ENCODE measurements at regions not wholly inside any gene's neighbourhood (a gene's known extent, or its start where the extent isn't known, plus 50 kb on each side); places are given as distances from the start of the nearest gene placed in this dataset.
"Not testable (repeated sequence)": the region's sequence is repeated elsewhere in the genome, so short reads cannot be mapped to it uniquely, and the experiment has no call there.

- DNase-seq: no peak
Measured at GRCh38 chr11:96520939-96521338, 131.1 kb downstream of the JRKL start.

DNA sequence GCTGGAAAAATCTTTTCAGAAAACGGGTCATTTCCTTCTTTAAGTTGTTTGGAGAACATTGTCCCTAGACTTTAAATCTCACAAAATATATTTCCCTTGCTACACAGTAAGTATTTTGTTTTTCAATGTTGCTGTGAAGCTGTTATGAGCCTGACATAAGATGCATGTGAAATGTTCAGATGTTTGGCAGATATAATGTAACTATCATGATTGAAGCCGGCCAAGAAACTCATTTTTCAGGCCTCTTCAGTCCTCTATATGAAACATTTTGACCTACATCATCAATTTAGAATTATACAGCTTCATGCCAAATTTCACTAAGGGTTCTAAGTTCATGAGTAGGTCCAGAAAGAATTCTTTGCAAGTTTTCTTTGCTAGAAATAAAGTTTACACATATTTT lies 133.8 kb downstream of the JRKL start:
- no peak for DNase-seq

GRCh38 chr11:96524475-96524874 lies 134.7 kb downstream of the JRKL start:
- no peak for DNase-seq

- DNase-seq: no peak
Measured at GRCh38 chr11:96530473-96530872, 140.7 kb downstream of the JRKL start.

GRCh38 chr11:96538104-96538503 lies 148.3 kb downstream of the JRKL start:
- DNase-seq: no peak

DNA sequence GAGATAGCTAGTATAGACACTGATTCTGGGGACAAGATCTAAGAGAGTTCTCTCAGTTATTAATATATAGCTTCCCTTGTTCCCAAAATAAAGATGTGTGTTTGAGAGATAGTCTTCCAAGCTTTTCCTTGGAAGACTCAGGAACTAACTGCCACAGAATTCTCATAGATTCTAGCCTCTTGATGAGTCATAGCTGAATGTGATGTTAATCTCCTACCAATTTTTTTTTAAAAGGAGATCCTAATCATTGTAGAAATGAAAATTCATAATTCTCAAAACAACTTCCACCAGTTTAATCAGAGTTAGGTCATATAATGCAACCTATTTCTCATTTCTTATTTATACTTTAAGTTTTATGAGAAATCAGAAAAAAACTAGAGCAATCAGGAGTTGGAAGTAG lies 148.8 kb downstream of the JRKL start:
- DNase-seq: no peak

DNA sequence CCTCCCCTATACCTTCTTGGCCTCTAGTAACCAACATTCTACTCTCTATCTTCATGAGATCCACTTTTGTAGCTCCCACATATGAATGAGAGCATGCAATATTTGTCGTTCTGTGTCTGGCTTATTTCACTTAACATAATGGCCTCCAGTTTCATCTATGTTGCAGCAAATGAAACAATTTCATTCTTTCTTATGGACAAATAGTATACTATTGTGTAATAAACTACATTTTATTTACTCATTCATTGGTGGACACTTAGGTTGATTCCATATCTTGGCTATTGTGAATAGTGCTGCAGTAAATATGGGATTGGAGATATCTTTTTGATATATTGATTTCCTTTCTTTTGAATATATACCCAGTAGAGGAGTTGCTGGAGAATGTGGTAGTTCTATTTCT lies 151.1 kb downstream of the JRKL start:
- no peak for DNase-seq

DNA sequence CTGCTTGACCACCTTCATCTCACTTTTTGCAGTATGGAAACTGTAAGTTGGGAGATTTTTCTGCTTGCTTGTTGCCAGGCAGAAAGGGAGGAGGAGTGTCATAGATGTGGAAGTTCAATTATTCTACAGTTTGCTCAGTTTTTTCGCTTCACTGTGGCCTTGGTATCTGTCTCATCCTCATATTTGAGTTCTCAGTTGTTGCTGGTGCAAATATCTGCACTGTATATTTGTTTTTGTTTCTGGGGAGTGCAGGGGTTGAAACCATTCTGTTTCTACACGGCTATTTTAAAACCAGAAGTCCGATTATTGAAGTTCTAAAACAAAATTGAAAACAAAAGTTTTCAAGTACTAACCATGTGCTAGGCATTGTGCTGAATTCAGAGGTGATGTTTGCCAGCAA lies 153.4 kb downstream of the JRKL start:
- no peak for DNase-seq

GRCh38 chr11:96545192-96545591 lies 155.4 kb downstream of the JRKL start:
- not testable (repeated sequence) for DNase-seq

DNA sequence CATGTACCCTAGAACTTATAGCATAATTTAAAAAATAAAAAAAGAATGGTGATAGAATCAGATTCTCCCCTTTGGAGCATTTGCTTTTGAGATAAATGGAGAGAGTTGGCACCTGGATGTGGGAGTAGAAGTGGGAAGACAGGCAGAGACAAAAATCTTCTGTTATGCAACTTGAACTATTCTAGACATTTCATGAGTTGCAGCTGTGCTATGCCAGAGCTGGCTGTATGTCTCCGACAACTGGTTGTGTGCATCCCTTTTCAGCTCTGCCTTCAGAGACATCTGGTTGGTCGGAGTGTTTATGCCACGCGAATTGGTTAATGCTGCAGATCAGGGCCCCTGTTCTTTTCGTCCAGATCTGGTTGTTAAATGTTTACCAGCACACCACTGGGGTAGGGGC lies 161.3 kb downstream of the JRKL start:
- DNase-seq: no peak

DNA sequence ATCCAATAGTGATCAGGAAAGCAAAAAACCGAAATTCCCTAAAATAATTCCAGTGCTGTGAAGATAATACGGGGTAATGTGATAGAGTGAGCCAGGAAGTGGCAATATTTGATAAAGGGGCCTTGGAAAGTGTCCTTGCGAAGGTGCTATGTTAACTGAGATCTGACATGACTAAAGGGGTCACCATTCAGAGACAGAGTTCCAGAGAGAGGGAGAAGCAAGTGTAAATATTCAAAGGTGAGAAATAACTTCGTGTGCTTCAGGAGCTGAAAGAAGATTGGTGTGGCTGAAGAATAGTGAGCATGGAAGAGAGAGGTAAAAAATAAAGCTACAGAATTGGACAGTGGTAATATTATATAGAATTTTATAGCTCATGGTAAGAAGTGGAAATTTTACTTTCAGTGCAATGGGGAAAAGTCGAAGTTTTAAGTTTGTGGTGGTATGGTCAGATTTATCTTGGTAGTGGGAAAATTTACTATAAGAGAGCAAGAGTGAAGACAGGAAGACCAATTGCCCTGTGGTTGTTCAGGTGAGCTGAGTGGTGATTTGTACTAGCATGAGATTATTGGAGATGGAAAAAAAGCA lies 164.5 kb downstream of the JRKL start:
- no peak for DNase-seq

GRCh38 chr11:96555826-96556225 lies 166.0 kb downstream of the JRKL start:
- not testable (repeated sequence) for DNase-seq

DNA sequence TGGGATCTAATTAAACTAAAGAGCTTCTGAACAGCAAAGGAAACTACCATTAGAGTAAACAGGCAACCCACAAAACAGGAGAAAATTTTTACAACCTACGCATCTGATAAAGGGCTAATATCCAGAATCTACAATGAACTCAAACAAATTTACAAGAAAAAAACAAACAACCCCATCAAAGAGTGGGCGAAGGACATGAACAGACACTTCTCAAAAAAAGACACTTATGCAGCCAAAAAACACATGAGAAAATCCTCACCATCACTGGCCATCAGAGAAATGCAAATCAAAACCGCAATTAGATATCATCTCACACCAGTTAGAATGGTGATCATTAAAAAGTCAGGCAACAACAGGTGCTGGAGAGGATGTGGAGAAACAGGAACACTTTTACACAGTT lies 170.9 kb downstream of the JRKL start:
- DNase-seq: not testable (repeated sequence)

DNA sequence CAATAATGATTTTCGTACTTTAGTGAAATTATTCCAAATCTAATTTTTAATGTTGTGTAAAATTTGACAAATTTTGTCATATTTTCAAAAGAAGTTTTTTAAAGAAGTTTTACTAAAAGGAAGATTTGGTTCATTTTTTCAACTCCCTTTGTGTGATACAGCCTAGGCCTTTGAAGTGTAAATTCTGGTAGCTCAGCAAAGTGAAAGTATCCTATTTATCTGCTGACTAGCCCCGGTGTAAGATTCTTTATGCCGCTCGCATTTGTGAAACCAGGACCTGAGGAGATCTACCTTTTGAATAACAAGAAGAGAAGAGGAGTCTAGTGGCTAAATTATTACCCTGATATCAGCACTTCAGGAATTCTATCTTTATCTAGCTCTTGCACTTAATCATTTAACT lies 177.4 kb downstream of the JRKL start:
- no peak for DNase-seq

DNA sequence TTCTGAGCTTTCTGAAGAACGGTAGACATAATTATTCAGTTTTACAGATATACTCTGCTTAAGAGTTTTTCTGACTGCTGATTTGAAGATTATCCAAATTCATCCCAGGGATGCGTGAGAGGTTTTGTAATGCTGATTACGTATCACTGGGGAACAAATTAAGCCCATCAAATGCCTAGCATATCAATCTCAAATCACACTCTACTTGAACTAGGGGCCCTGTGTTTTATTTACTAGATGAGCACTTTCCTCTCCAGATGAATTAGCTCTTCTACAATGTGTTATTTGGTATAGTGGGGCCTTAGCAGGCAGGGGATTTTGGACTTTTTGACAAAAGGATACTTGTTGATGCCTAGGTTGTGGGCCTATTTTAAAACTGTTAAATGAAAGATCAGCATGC lies 177.9 kb downstream of the JRKL start:
- DNase-seq: no peak

DNA sequence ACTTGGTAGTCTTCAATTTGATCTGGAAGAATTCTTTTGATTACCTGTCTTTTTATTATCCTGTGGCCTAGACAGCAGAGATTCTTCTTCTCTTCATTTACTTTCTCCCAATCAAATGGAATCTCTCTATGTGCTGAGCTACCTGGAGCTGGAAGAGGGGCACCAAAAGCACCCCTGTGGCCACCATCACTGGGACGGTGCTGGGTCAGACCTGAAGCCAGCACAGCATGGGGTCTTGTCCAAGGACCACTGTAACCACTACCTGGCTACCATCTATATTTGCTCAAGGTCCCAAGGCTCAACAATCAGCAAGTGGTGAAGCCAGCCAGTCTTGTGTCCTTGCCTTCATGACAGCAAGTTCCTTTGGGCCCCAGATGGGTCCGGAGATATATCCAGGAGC lies 186.6 kb downstream of the JRKL start:
- no peak for DNase-seq

DNA sequence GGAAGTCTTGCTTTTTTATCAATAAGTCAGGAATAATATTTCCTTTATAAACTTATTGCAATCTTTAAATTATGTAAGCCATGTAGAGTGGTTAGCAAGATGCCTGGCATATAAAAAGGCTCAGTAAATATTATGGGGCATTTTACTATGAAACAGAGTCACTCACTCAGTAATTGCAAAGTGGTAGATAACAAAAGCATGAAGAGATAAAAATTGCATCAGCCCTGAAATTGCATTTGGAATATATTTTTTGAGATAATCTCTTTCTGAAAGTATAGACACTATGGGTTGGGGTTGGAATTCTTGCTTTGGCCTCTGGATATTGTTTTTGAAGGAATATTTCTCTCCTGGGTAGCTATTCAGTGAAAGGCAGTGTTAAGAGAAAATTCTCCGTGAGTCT lies 188.6 kb downstream of the JRKL start:
- DNase-seq: no peak

DNA sequence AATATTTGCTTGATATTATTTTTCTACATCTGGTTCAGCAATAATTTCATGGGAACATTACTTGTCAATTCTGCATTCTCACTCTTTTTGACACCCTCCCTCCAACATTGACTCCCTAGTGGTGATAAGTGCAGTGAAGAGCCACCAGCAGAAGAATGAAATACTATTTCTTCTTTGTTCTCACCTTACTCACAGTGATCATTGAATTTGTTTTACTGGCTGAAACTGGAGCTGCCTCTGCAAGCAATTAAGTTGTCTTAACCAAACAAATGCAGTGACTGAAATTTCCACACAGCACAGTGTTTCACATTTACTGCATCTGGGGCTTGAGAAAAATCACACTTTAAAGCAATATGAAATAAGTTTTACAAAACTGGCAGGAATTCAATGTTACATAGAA lies 189.8 kb downstream of the JRKL start:
- no peak for DNase-seq

- DNase-seq: no peak
Measured at GRCh38 chr11:96580476-96581040, 190.7 kb downstream of the JRKL start.

DNA sequence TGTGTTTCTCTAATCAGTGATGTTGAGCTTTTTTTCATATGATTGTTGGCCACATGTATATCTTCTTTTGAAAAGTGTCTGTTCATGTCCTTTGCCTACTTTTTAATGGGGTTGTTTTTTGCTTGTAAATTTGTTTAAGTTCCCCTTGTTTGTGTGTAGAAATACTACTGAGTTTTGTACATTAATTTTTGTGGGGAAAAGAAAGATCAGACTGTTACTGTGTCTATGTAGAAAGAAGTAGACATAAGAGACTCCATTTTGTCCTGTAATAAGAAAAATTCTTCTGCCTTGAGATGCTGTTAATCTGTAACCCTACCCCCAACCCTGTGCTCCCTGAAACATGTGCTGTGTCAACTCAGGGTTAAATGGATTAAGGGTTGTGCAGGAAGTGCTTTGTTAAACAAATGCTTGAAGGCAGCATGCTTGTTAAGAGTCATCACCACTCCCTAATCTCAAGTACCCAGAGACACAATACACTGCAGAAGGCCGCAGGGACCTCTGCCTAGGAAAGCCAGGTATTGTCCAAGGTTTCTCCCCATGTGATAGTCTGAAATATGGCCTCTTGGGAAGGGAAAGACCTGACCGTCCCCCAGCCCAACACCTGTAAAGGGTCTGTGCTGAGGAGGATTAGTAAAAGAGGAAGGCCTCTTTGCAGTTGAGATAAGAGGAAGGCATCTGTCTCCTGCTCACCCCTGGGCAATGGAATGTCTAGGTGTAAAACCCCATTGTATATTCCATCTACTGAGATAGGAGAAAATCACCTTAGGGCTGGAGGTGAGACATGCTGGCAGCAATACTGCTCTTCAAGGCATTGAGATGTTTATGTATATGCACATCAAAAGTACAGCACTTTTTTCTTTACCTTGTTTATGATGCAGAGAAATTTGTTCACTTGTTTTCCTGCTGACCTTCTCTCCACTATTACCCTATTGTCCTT lies 196.4 kb downstream of the JRKL start:
- DNase-seq: not testable (repeated sequence)

DNA sequence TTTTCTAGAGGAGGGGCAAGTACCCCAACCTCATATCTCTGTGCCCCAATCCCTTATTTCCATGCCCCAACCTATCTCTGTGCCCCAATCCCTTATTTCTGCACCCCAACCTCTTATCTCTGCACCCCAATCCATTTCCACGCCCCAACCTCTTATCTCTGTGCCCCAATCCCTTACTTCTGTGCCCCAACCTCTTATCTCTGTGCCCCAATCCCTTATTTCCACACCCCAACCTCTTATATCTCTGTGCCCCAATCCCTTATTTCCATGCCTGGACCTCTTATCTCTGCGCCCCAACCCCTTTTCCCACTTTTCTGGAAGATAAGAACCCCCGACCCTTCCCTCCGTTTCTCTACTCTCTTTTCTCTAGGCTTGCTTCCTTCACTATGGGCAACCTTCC lies 199.0 kb downstream of the JRKL start:
- not testable (repeated sequence) for DNase-seq

GRCh38 chr11:96595011-96595410 lies 205.2 kb downstream of the JRKL start:
- no peak for DNase-seq

DNA sequence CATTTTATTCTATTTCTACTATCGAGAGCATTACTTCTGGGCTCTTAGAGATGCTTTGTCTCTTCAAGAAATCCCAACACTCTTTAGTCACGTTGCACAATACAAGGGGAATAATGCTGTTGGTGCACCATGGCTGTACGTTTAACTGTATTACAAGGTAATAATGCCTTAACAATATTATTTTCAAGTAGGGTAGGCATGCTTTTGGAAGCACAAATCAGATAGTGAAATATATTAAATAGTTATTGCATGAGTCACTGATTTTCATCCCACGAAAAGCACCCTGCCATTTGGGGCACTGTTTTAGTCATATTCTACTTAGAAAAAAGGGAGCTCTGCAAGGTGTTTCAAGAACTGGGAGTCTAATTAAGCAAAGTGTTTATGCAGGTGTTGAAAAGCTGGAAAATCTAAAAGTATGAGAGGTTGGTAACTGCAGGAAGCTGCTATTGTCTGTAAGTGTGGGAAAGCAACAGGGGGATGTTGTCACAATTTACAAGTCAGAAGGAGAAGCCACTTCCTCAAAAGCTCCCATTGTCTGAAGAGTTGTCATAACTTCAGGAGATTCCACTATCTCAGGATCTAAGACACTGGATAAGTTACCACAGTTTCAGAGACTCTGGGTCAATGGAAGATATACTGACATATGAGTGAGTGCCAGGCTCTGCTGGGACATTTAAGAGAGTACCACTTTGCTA lies 218.2 kb downstream of the JRKL start:
- no peak for DNase-seq

GRCh38 chr11:96614101-96614500 lies 224.3 kb downstream of the JRKL start:
- DNase-seq: no peak

Data from islet precursor cell (in vitro differentiated cells).